ENCODE measurements at regions not wholly inside any gene's neighbourhood (a gene's known extent, or its start where the extent isn't known, plus 50 kb on each side); places are given as distances from the start of the nearest gene placed in this dataset.
"Not testable (repeated sequence)": the region's sequence is repeated elsewhere in the genome, so short reads cannot be mapped to it uniquely, and the experiment has no call there.

GRCh38 chr11:24413391-24413790 lies 83.5 kb upstream of the LUZP2 start:
- DNase-seq: no peak

- DNase-seq: not testable (repeated sequence)
Observed at GRCh38 chr11:24415955-24416636, 80.8 kb upstream of the LUZP2 start.

- no peak for DNase-seq
Observed at GRCh38 chr11:24421766-24422165, 75.1 kb upstream of the LUZP2 start.

GRCh38 chr11:24422376-24422775 lies 74.5 kb upstream of the LUZP2 start:
- no peak for DNase-seq

GRCh38 chr11:24437123-24437522 lies 59.7 kb upstream of the LUZP2 start:
- DNase-seq: no peak

Data from CD4-positive, alpha-beta T cell treated with Interleukin-17A for 1 hour (primary cell).